ENCODE measurements at regions not wholly inside any gene's neighbourhood (a gene's known extent, or its start where the extent isn't known, plus 50 kb on each side); places are given as distances from the start of the nearest gene placed in this dataset.

DNA sequence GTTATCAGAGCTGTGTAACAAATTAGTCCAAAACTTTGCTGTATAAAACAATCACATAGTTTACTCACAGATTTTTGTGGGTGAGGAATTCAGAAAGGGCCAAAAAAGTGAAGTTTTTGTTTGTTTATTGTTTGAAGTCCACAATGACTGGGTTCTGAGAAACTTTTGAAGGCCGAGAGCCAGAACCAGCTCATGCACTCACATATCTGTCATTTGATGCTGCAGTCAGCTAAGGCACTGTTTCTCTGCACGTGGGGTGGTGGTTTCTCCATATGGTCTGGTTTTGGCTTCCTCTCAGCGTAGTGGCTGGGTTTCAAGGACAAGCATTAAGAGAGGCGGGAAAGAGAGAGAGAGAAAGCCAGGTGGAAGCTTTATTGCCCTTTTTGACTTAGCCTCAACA is 131.8 kb downstream of the TWIST2 start:
- DNase-seq (ENCODE audit: low read depth in 1 of 2, low spot score in 1 of 2): no peak

- DNase-seq (ENCODE audit: low read depth in 1 of 2, low spot score in 1 of 2): no peak
These were observed 137.3 kb downstream of the TWIST2 start for GRCh38 chr2:238985041-238985729.

DNA sequence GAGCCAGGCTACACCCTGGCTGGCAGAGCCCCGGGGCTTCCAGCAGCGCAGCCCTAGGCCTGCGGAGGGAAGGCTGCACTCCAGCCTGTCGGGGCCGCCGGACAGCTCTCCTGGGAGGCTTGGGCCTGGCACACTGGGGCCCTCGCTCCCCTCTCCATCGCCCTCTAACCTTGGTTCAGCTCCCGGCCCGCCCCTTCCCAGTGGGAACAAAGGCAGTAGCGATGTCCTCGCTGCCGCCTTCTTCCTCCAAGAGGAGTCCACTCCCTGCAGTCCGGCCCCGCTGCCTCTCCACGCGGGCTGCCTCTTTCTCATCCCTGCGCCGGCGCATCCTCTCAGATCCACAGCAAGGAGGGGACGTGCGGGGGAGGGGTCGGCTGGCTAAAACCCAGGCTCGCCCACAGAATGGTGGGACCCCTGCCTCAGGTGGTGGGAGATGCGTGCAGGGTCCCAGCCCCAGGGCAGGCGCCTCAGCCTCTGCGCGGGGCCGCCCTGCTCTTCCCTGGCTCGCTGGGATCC is 138.1 kb downstream of the TWIST2 start:
- DNase-seq (ENCODE audit: low read depth in 1 of 2, low spot score in 1 of 2): no peak

- no peak for DNase-seq (ENCODE audit: low read depth in 1 of 2, low spot score in 1 of 2)
These were observed 138.8 kb downstream of the TWIST2 start for GRCh38 chr2:238986491-238987351.

DNA sequence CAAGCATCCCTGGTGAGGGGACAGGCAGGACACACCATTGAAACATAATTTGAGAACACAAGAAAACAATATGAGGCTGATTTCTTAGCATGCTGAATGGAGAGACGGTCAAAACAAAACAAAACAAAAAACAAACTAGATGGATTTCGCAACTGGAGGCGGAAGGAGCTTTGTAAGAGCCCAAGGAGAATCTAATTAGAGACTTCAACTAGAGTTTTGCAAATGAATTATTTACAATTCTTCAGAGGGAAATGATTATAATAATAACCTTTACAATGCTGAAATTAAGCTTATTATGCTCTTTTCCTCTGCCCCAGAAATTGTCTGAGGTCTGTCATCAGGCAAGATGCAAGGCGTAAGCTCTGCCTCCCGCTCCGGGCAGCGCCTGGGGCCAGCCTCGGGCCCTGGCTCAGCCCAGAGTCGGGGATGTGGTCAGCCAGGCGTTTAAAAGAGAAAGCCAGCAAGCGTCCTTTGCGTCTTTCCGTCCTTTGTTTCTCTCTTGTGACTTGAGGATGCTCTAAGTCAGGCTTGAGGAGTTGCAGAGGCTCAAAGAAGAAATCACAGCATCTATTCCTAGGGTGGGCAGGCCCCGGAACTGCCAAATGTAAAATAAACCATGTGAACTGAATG is 139.6 kb downstream of the TWIST2 start:
- no peak for DNase-seq (ENCODE audit: low read depth in 1 of 2, low spot score in 1 of 2)

GRCh38 chr2:238988105-238988504 is 140.2 kb downstream of the TWIST2 start:
- DNase-seq (ENCODE audit: low read depth in 1 of 2, low spot score in 1 of 2): no peak

- DNase-seq (ENCODE audit: low read depth in 1 of 2, low spot score in 1 of 2): no peak
These were observed 140.9 kb downstream of the TWIST2 start for GRCh38 chr2:238988752-238989151.

GRCh38 chr2:238989484-238989883 is 141.6 kb downstream of the TWIST2 start:
- no peak for DNase-seq (ENCODE audit: low read depth in 1 of 2, low spot score in 1 of 2)

DNA sequence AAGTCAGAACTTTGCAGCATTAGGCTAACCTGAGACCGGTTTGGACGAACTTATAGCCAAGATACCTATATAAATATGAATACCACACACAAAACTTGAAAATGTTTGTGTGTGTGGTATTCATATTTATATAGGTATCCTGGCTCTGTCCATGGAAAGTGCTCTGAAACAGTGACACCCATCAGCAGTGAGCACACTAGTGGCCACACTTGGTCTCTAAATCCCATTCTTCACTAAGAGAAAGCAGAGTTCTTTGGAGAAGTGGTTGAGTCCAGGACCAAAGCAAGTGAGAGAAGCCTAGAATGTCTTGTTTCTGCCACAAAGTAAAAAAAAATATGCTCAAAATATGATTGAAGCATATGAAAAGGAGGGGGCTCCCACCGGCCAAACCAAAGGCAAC is 146.5 kb downstream of the TWIST2 start:
- DNase-seq (ENCODE audit: low read depth in 1 of 2, low spot score in 1 of 2): no peak

DNA sequence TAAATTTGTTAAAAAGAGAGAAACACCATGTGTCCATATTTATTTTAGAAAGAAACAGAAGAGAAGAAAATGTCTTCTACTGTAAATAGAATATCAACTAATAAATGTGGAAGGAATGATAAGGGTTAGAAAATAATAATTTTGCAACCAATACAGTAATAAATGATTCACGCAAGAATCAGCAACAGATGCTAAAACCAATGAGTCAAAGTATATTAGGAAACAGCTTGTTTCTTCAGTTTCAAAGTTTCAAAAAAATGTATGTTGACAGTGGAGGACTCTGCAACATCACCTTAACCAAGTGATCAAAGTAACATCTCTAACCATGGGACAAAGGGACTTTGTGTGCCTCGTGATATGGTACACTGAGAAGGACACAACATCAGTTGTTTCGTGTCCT is 147.0 kb downstream of the TWIST2 start:
- no peak for DNase-seq (ENCODE audit: low read depth in 1 of 2, low spot score in 1 of 2)

GRCh38 chr2:238995634-238996033 is 147.7 kb downstream of the TWIST2 start:
- DNase-seq (ENCODE audit: low read depth in 1 of 2, low spot score in 1 of 2): no peak

DNA sequence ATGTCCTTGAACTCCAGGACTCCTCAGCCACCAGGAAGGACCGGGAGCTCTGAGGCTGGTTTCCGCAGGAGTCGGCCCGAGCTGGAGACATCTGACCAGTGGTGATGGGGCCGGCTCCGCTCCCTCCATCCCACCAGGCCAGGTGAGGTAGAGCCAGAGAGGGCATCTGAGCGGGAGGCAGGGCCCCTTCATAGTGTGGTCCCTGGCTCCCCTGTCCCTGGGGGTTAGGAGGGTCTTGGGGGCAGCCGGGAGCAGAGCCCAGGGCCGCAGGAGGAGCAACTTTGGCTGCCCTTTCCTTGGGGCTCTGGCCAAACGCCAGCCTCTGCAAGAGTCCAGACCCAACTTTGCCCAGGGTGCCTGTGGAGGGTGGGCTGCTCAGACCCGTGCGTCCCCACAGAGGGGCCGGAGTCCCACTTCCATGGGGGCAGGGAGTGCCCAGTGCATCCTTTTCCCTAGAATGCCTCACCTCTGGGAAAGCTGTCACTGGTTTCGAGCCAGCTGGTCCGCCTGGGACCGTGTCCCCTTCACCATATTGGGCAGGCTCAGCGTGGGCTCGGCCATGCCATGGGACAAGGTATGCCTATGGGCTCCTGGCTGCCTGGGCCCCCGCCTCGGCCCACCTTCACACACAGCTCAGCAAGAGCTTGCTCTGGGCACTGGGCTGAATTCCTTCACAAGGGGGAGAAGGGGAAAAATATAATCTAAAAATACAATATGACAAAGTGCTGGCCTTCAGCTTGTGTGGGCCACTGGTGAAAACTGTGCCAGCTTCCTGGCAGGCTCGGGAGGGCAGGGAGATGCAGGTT is 148.6 kb downstream of the TWIST2 start:
- no peak for DNase-seq (ENCODE audit: low read depth in 1 of 2, low spot score in 1 of 2)

- no peak for DNase-seq (ENCODE audit: low read depth in 1 of 2, low spot score in 1 of 2)
These were observed 149.2 kb downstream of the TWIST2 start for GRCh38 chr2:238997137-238997390.

GRCh38 chr2:238997684-238998083 is 149.8 kb downstream of the TWIST2 start:
- DNase-seq (ENCODE audit: low read depth in 1 of 2, low spot score in 1 of 2): no peak
